GM03348 (cell line): ENCODE measurements at regions not wholly inside any gene's neighbourhood (a gene's known extent, or its start where the extent isn't known, plus 50 kb on each side); places are given as distances from the start of the nearest gene placed in this dataset.

Source experiments
- DNase-seq: peaks from one replicate; pipeline ENCODE4 v3.0.0; 2012; ENCODE audit warnings: low spot score

GRCh38 chr1:8203056-8203455 lies 114.9 kb upstream of the SLC45A1 start:
- no peak for DNase-seq

GRCh38 chr1:8202182-8202905 lies 115.6 kb upstream of the SLC45A1 start:
- DNase-seq = peak; percentile 82

DNA sequence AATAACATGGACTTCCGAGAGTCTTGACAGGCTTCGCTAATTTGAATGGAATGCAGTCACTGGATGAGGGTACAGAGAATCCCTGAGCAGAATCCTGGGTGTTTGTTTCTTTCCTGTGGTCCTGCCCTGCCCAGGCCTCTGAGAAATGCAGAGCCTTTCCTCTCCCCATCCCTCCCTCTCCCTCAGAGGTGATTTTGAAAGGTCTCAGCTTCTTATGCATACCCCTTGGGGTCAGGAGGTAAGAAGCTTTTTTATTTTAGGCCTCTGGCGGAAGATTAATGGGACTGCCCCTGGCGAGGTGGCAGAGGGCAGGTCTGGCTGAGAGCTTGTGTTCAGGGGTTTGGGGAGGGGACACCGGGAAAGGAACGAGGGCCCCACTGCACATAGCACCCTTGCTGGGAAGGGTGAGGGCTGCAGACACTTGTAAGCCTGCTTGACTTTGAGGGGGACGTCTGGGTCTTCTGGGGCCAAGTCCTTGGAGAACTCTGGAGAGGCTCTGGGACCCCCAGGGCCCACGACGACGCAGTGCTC lies 116.5 kb upstream of the SLC45A1 start:
- peak; percentile 38 for DNase-seq

DNA sequence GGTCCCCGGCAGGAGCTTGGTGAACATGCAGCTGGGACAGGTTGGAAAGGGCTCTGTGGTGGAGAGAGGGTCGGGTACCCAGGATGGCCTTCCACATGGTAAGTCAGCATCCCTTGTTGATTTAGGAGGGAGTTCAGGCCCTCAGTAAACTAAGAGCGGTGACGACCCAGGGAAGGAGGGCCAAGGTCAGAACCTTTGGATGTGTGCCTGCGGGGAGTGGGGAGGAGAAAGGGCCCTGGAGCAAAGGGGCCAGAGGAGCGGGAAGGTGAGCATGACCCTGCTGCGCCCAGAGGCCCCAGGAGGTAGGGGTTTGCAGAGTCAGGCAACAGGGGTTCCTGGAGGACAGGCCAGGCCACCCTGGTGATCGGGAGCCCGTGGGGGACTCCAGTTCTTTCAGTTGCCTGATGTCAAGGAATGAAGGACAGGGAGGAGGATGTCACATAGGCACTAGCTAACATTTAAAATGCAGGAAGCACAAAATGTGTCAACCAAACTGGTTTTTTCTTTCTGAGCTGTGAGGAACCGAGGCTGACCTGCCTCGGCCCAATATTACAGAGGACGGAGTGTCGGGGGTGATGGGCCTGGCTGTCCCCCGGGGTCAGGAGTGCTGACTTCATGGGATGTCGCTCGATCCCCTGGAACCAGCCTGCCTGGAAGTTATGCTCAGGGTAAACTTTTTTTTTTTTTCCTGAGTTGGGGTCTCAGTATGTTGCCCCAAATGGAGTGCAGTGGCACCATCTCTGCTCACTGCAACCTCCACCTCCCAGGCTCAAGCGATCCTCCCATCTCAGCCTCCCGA lies 117.4 kb upstream of the SLC45A1 start:
- DNase-seq = no peak

DNA sequence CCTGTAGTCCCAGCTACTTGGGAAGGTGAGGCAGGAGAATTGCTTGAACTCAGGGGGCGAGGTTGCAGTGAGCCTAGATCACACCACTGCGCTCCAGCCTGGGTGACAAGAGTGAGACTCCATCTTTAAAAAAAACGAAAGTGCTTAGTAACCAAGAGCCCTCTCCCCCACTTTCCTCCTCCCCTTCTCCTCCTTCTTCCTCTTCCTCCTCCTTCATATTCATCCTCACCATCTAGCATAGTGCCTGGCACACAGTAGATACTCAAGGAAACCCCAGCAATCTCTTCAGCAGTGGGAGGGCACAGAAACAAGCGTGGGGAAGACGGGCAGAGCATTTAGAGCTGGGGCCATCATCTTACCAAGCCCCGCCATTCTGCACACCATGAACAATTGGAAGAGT lies 119.4 kb upstream of the SLC45A1 start:
- no peak for DNase-seq

DNA sequence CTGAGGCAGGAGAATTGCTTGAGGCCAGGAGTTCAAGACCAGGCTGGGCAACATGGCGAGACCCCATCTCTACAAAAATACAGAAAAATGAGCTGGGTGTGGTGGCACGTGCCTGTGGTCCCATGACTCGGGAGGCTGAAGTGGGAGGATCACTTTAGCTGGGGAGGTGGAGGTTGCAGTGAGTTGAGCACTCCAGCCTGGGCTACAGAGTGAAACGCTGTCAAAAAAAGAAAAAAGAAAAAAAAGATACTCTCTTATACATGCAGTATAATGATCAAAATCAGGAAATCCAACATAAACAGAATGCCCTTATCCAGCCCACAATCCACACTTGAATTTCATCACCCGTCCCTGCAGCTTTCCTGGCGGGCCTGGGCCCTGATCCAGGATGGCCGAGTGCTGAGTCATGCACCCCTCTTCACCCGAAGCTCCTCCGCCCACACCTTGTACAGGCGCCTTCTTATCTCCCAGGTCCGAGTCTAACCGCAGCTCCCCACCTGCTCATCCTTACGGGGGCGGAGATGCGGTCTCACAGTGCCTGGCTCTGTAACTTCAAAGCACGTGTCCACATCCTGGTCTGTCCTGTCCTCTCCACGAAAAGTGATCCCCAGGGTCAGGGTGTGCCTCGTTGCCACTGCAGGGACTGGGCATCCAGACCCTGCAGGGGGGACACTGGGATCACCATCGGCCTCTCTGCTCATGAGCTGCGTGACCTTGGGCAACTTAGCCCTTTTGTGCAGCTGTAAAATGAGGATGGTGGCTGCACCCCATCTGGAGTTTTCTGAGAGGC lies 120.2 kb upstream of the SLC45A1 start:
- DNase-seq = peak; percentile 92

DNA sequence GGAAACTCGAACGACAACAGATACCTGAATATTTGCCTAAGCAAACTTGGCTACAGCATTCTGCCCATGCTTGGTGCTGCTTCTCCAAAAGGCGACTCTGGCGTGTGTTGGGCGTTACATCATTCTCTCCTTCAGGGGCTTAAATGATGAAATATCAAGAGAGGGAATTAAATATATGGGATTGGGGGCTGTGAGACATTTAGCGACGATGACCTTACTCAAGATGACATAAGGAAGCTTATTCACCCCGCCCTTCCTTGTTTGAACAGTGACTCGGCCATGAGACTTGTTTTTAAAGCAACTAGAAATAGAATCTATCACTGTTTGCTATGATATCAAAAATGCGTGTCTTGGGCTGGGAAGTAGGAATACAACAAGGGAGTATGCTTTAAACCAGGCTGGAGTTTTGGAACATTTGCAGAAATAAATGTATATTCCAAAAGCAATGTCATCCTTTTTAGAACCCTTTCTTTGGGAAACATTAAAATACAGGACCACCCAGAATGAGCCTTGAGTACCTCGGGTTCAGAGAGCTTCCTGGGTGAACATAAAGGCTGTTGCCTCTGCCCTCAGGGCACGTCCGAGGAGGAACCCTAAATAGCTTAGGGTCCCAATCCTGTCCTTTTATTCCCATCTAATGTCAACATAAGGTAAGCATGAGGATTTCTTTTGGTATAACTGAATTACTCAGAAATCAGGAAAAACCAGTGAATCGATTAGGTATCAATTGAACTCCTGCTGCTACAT lies 123.3 kb upstream of the SLC45A1 start:
- no peak for DNase-seq

DNA sequence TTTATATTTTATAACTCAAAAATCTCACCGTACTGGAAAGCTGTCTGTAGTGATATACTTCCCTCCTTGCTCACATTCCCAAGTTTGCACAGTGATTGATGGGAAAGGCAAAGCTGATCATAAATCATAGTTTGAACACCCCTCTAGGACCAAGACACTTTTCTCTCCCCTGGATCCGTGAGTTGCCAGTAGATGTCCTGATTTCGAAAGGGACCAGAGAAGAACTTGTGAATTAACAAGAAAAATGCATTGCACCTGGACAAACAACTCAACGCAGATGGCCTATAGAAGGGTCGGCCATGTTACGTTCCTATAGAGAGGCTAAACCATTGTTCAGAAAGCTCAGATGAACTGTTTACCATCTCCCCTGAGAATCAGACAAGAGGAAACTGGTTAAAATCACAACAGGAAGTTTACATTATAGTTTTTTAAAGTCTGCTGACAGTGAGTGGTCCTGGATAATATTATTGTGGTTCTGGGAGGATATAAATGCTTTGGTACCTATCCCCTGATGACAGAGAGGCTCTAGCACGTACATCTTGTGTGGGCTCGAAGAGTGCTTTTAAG lies 124.0 kb upstream of the SLC45A1 start:
- no peak for DNase-seq

DNA sequence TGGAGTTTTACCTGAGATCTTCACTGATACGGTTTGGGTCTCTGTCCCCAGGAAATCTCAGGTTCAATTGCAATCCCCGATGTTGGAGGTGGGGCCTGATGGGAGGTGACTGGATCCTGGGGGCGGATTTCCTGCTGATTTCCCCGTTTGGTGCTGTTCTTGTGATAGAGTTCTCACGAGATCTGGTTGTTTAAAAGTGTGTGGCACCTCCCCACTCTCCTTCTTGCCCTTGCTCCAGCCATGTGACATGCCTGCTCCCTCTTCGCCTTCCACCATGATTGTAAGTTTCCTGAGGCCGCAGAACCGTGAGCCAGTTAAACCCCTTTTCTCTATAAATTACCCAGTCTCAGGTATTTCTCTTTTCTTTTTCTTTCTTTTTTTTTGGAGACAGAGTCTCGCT lies 126.4 kb upstream of the SLC45A1 start:
- no peak for DNase-seq

GRCh38 chr1:8189931-8190483 lies 127.9 kb upstream of the SLC45A1 start:
- DNase-seq = no peak

DNA sequence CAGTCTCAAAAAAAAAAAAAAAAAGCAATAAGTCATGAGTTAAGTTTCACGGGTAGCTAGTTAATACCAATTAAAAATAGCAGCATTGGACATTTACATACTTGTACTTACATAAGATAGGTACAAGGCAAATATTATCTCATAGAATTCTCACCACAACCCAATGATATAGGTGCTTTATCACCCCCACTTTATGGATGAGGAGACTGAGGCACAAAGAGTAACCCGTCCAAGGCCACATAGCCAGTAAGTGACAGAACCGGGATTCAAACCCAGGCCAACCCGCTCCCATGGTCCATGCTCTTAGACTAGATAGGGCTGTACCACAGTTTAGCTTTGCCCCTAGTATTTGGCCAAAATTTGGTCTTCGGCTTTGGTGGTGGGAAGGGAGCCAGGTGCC lies 132.5 kb upstream of the SLC45A1 start:
- no peak for DNase-seq

DNA sequence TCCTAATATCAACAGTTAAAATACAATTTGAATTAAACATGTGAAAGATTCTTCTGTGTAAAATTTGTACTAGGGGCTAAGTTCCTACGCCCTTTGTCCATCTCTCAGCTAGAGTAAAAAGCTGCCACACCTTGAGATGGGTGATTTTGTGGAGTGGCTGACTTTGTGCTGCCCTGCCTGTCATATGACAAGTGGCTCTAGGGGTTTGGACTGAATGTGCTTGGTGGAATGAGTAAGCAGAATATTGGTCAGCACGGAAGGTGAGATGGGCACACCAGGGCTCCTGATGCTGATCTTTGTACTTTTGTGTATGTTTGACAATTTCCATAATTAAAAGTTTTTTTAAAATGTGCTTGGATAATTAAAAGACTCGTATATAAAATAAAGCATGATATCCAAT lies 133.6 kb upstream of the SLC45A1 start:
- no peak for DNase-seq

DNA sequence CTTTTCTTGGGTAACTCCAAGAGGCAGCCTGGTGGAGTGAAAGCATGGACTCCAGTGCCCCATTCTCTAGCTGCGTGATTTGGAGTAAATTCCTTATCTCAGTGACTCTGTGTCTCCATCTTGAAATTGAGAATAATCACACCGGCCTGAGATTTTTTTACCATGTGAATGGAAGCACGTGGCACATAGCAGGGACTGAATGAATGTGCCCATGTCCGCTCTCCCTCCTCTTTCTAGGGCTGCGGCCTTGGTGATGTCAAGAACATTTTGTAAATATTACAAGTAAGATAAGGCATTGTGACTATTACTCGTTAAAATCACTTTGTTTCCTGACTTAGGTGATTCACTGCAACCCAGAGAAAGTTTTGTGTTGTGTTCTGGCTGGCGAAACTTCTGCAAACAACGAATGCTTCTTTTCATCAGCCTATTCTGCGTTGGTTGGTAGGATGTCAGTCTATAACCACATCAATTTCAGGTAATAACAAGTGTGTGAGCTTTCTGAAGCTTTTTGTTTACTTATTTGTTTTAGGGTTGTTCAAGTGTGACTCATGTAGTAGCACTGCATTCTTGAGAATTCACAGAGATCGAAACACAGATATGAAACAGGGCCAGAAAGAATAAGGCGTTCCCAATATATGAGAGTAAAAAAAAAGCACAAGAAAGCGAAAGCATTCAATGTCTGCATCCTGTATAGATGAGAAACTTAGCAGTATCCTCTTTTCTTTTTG lies 135.7 kb upstream of the SLC45A1 start:
- DNase-seq = no peak

DNA sequence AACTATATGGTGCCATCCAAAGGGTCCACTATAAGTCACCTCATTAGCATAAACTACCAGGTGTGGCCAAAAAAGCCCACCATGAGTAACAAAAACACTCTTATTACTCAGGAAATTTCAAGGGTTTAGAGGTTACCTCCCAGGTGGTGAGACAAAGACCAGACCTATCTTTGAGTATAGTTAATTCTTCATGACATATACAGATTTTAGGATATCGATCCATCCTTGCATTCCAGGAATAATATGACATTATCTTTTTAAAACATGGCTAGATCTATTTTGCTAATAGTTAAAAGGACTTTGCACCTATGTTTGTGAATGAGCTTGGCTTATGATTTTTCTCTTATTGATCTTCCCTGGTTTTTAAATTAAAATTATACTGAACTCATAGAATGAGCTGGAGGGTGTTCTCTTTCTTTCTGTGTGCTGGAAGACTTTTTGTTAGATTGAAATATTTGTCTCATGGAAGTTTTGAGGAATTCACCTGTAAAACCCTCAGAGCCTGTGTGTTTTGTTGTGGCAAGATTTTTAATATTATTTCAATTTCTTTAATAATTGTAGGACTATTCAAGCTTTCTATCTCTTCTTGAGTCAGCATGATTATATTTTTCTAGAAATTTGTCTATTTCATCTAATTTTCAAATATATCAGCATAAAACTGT lies 138.7 kb upstream of the SLC45A1 start:
- no peak for DNase-seq

DNA sequence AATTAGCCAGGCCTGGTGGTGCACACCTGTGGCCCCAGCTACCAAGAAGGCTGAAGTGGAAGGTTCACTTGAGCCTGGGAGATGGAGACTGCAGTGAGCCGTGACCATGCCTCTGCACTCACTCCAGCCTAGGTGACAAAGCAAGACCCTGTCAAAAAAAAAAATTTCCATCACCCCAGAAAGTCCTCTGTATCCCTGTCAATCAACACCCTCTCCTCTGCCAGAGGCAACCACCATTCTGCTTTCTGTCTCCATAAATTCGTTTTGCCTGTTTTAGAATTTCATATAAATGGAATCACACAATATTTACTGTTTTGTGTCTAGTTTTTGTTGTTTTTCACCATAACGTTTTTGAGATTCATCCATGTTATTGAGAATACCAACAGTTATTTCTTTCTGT lies 141.6 kb upstream of the SLC45A1 start:
- DNase-seq = no peak

GRCh38 chr1:8174807-8175206 lies 143.1 kb upstream of the SLC45A1 start:
- DNase-seq = no peak

GRCh38 chr1:8171751-8172464 lies 145.8 kb upstream of the ERRFI1 start:
- DNase-seq = no peak

- DNase-seq = no peak
Measured at GRCh38 chr1:8170059-8170835, 144.1 kb upstream of the ERRFI1 start.
